ENCODE measurements at regions not wholly inside any gene's neighbourhood (a gene's known extent, or its start where the extent isn't known, plus 50 kb on each side); places are given as distances from the start of the nearest gene placed in this dataset.
A peak's percentile ranks its signal among the peaks of the same experiment; 100 is the strongest.

- Histone ChIP-seq H3K4me1 (ENCODE audit: insufficient read depth, poor library complexity, severe bottlenecking) (no peaks in the 10 kb centered on the region), H3K9me3 (ENCODE audit: severe bottlenecking) (no peaks in the 10 kb centered on the region), H3K27ac (ENCODE audit: poor library complexity, severe bottlenecking) (no peak overlapping the region), H3K36me3 (ENCODE audit: low read depth) (no peaks in the 10 kb centered on the region), H3K27me3 (ENCODE audit: insufficient read depth, poor library complexity, severe bottlenecking) (no peaks in the 10 kb centered on the region), H3K4me3 (ENCODE audit: severe bottlenecking) (no peak overlapping the region)
- ATAC-seq (ENCODE audit: low read depth) (peak; percentile 69), DNase-seq (ENCODE audit: low spot score) (no peak)
- TF ChIP-seq, protein P1, sequence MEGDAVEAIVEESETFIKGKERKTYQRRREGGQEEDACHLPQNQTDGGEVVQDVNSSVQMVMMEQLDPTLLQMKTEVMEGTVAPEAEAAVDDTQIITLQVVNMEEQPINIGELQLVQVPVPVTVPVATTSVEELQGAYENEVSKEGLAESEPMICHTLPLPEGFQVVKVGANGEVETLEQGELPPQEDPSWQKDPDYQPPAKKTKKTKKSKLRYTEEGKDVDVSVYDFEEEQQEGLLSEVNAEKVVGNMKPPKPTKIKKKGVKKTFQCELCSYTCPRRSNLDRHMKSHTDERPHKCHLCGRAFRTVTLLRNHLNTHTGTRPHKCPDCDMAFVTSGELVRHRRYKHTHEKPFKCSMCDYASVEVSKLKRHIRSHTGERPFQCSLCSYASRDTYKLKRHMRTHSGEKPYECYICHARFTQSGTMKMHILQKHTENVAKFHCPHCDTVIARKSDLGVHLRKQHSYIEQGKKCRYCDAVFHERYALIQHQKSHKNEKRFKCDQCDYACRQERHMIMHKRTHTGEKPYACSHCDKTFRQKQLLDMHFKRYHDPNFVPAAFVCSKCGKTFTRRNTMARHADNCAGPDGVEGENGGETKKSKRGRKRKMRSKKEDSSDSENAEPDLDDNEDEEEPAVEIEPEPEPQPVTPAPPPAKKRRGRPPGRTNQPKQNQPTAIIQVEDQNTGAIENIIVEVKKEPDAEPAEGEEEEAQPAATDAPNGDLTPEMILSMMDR (IDR thresholded peaks at IDR 0.05; ENCODE audit: poor library complexity, severe bottlenecking): no peak
Observed at GRCh38 chr11:42462558-42463310, 849.1 kb upstream of the API5 start.

- ATAC-seq (ENCODE audit: low read depth) (no peak), DNase-seq (ENCODE audit: low spot score) (no peak)
- no peaks in the 10 kb centered on the region for H3K4me1 ChIP-seq (ENCODE audit: insufficient read depth, poor library complexity, severe bottlenecking)
- H3K27ac ChIP-seq (ENCODE audit: poor library complexity, severe bottlenecking): no peak overlapping the region
- H3K36me3 ChIP-seq (ENCODE audit: low read depth): no peaks in the 10 kb centered on the region
- H3K4me3 ChIP-seq (ENCODE audit: severe bottlenecking): no peak overlapping the region
- no peaks in the 10 kb centered on the region for H3K27me3 ChIP-seq (ENCODE audit: insufficient read depth, poor library complexity, severe bottlenecking)
- H3K9me3 ChIP-seq (ENCODE audit: severe bottlenecking): no peaks in the 10 kb centered on the region
- TF ChIP-seq, protein P1 (IDR thresholded peaks at IDR 0.05; ENCODE audit: poor library complexity, severe bottlenecking): no peak
Observed at GRCh38 chr11:42465623-42466022, 846.2 kb upstream of the API5 start.

DNA sequence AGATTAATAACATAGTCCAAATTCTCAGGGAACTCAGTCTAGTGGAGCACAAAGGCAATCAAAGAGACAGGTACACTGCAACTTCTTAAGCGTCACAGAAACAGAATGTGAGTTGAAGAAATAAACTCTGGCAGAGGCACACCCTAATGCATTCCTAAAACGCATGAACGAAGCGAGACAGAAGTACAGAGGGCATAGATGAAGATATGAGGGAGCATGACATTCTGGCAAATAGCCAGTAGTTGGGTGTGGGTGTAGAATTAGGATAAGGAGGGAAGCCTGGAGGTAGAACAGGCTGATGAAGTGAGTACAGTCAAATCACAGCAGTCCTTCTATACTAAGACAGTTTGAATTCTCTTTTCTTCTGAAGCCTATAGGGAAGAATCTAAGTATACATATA is 838.7 kb upstream of the API5 start:
- Histone ChIP-seq H3K4me3 (ENCODE audit: severe bottlenecking) (no peak overlapping the region), H3K27me3 (ENCODE audit: insufficient read depth, poor library complexity, severe bottlenecking) (no peaks in the 10 kb centered on the region), H3K36me3 (ENCODE audit: low read depth) (no peaks in the 10 kb centered on the region), H3K4me1 (ENCODE audit: insufficient read depth, poor library complexity, severe bottlenecking) (no peaks in the 10 kb centered on the region), H3K9me3 (ENCODE audit: severe bottlenecking) (peaks cover 3% of the 10 kb centered on the region), H3K27ac (ENCODE audit: poor library complexity, severe bottlenecking) (no peak overlapping the region)
- ATAC-seq (ENCODE audit: low read depth) (no peak), DNase-seq (ENCODE audit: low spot score) (no peak)
- TF ChIP-seq, protein P1 (IDR thresholded peaks at IDR 0.05; ENCODE audit: poor library complexity, severe bottlenecking): no peak

- no peak overlapping the region for H3K27ac ChIP-seq (ENCODE audit: poor library complexity, severe bottlenecking)
Observed at GRCh38 chr11:42482822-42483221, 829.0 kb upstream of the API5 start.

GRCh38 chr11:42490506-42490905 is 821.3 kb upstream of the API5 start:
- no peak overlapping the region for H3K27ac ChIP-seq (ENCODE audit: poor library complexity, severe bottlenecking)
- no peaks in the 10 kb centered on the region for H3K27me3 ChIP-seq (ENCODE audit: insufficient read depth, poor library complexity, severe bottlenecking)
- TF ChIP-seq, protein P1 (IDR thresholded peaks at IDR 0.05; ENCODE audit: poor library complexity, severe bottlenecking): no peak
- DNase-seq (ENCODE audit: low spot score) (no peak), ATAC-seq (ENCODE audit: low read depth) (no peak)
- H3K9me3 ChIP-seq (ENCODE audit: severe bottlenecking): no peaks in the 10 kb centered on the region
- no peaks in the 10 kb centered on the region for H3K4me1 ChIP-seq (ENCODE audit: insufficient read depth, poor library complexity, severe bottlenecking)
- H3K4me3 ChIP-seq (ENCODE audit: severe bottlenecking): no peak overlapping the region
- no peaks in the 10 kb centered on the region for H3K36me3 ChIP-seq (ENCODE audit: low read depth)

More at GRCh38 chr11:42482822-42483221, 829.0 kb upstream of the API5 start:
- Histone ChIP-seq H3K4me3 (ENCODE audit: severe bottlenecking) (no peak overlapping the region), H3K27me3 (ENCODE audit: insufficient read depth, poor library complexity, severe bottlenecking) (no peaks in the 10 kb centered on the region), H3K36me3 (ENCODE audit: low read depth) (no peaks in the 10 kb centered on the region), H3K9me3 (ENCODE audit: severe bottlenecking) (no peaks in the 10 kb centered on the region), H3K4me1 (ENCODE audit: insufficient read depth, poor library complexity, severe bottlenecking) (no peaks in the 10 kb centered on the region)
- DNase-seq (ENCODE audit: low spot score) (no peak), ATAC-seq (ENCODE audit: low read depth) (no peak)
- TF ChIP-seq, protein P1 (IDR thresholded peaks at IDR 0.05; ENCODE audit: poor library complexity, severe bottlenecking): no peak
